Activated CD4-positive, alpha-beta T cell treated with anti-CD3 and anti-CD28 coated beads, Interleukin-2, amount 50 U/mL, for 4 hours (primary cell): ENCODE measurements at regions not wholly inside any gene's neighbourhood (a gene's known extent, or its start where the extent isn't known, plus 50 kb on each side); places are given as distances from the start of the nearest gene placed in this dataset.

Source experiments
- DNase-seq, 2 experiments: peaks; one replicate each; pipeline ENCODE4 v3.0.0-alpha.2; 2020

- no peak for DNase-seq
These were observed 394.2 kb downstream of the FGF9 start for GRCh38 chr13:22064854-22065620.

GRCh38 chr13:22073718-22074117, 402.8 kb downstream of the FGF9 start:
- no peak for DNase-seq

GRCh38 chr13:22074403-22074802, 403.5 kb downstream of the FGF9 start:
- DNase-seq: no peak

- DNase-seq: no peak
These were observed 405.8 kb downstream of the FGF9 start for GRCh38 chr13:22076658-22077057.

GRCh38 chr13:22077205-22077683, 406.4 kb downstream of the FGF9 start:
- no peak for DNase-seq

- DNase-seq: no peak
These were observed 406.9 kb downstream of the FGF9 start for GRCh38 chr13:22077764-22078163.

- DNase-seq: no peak
These were observed 409.1 kb downstream of the FGF9 start for GRCh38 chr13:22079961-22080360.

GRCh38 chr13:22080832-22081231, 410.0 kb downstream of the FGF9 start:
- no peak for DNase-seq

GRCh38 chr13:22081430-22081829, 410.6 kb downstream of the FGF9 start:
- DNase-seq: no peak

GRCh38 chr13:22082030-22082429, 411.2 kb downstream of the FGF9 start:
- no peak for DNase-seq

- no peak for DNase-seq
These were observed 411.7 kb downstream of the FGF9 start for GRCh38 chr13:22082437-22083100.

GRCh38 chr13:22085001-22085400, 414.1 kb downstream of the FGF9 start:
- no peak for DNase-seq

- no peak for DNase-seq
These were observed 415.9 kb downstream of the FGF9 start for GRCh38 chr13:22086597-22087330.

- no peak for DNase-seq
These were observed 419.2 kb downstream of the FGF9 start for GRCh38 chr13:22090106-22090505.

- no peak for DNase-seq
These were observed 420.5 kb downstream of the FGF9 start for GRCh38 chr13:22091222-22091970.

GRCh38 chr13:22091971-22092300, 421.1 kb downstream of the FGF9 start:
- DNase-seq: no peak

GRCh38 chr13:22092791-22093560, 422.1 kb downstream of the FGF9 start:
- DNase-seq: no peak

- DNase-seq: no peak
These were observed 424.9 kb downstream of the FGF9 start for GRCh38 chr13:22095794-22096193.

- no peak for DNase-seq
These were observed 428.7 kb downstream of the FGF9 start for GRCh38 chr13:22099585-22099984.

GRCh38 chr13:22102271-22102670, 431.4 kb downstream of the FGF9 start:
- no peak for DNase-seq

- no peak for DNase-seq
These were observed 432.5 kb downstream of the FGF9 start for GRCh38 chr13:22103046-22104027.
